ENCODE measurements at regions not wholly inside any gene's neighbourhood (a gene's known extent, or its start where the extent isn't known, plus 50 kb on each side); places are given as distances from the start of the nearest gene placed in this dataset.

GRCh38 chr1:240693036-240693435 is 81.1 kb upstream of the GREM2 start:
- Histone ChIP-seq H3K9ac (ENCODE audit: insufficient read depth in 1 of 2, low read depth in 2 of 2, low read length in 2 of 2) (no peak overlapping the region), H3K9me3 (replicated peaks; ENCODE audit: control insufficient read depth, insufficient read depth, low read depth, low read length) (no peaks in the 10 kb centered on the region; the same call in 1 of the 2 replicates), H4K20me1 (replicated peaks; ENCODE audit: control insufficient read depth, insufficient read depth, low read length) (no peaks in the 10 kb centered on the region), H3K27me3 (ENCODE audit: control insufficient read depth in 2 of 2, insufficient read depth in 2 of 2, low read length in 2 of 2) (no peaks in the 10 kb centered on the region; a peak in 1 of 5 replicates), H3K27ac (ENCODE audit: extremely low read depth, low read depth, low read length) (no peak overlapping the region), H3K4me3 (no peak overlapping the region), H3K9me1 (ENCODE audit: control insufficient read depth, insufficient read depth, low read length) (no peaks in the 10 kb centered on the region), H3K4me2 (ENCODE audit: insufficient read depth, low read length) (no peak overlapping the region), H3K4me1 (replicated peaks in 1 of 2; ENCODE audit: control insufficient read depth in 2 of 2, insufficient read depth in 2 of 2, low read length in 2 of 2) (no peaks in the 10 kb centered on the region), H3K79me2 (ENCODE audit: control insufficient read depth, insufficient read depth, low read length) (no peaks in the 10 kb centered on the region), H2AFZ (ENCODE audit: low read depth, low read length) (no peak overlapping the region), H3K36me3 (ENCODE audit: control insufficient read depth, insufficient read depth, low read length) (no peaks in the 10 kb centered on the region)
- CTCF ChIA-PET (ENCODE audit: low intra/inter-chr PET ratio): no interaction called here
- TF ChIP-seq ESRRA (IDR thresholded peaks at IDR 0.05; ENCODE audit: borderline replicate concordance, low read depth) (no peak), ZNF436 (CRISPR knock-in tag; IDR thresholded peaks at IDR 0.05) (no peak), NCOA1 (IDR thresholded peaks at IDR 0.05; ENCODE audit: low read depth) (no peak), CBX2 (IDR thresholded peaks at IDR 0.05; ENCODE audit: insufficient read depth, low read length, poor library complexity, severe bottlenecking) (no peak), ZNF121 (CRISPR knock-in tag; conservative IDR thresholded peaks at IDR 0.05) (no peak), PHF21A (IDR thresholded peaks at IDR 0.05; ENCODE audit: borderline replicate concordance, low read depth) (no peak), ZNF778 (CRISPR knock-in tag; IDR thresholded peaks at IDR 0.05) (no peak), CXXC5 (CRISPR knock-in tag; IDR thresholded peaks at IDR 0.05) (no peak), MECOM (CRISPR knock-in tag; IDR thresholded peaks at IDR 0.05) (no peak), STAT6 (CRISPR knock-in tag; IDR thresholded peaks at IDR 0.05) (no peak), DDX20 (tag; IDR thresholded peaks at IDR 0.05; ENCODE audit: low read depth) (no peak), ZBTB26 (CRISPR knock-in tag; IDR thresholded peaks at IDR 0.05) (no peak), HNRNPH1 (optimal IDR thresholded peaks at IDR 0.05; ENCODE audit: low read depth, low read length) (no peak), TEAD1 (CRISPR knock-in tag; IDR thresholded peaks at IDR 0.05) (no peak), WHSC1 (IDR thresholded peaks at IDR 0.05; ENCODE audit: low read length) (no peak), MLLT1 (IDR thresholded peaks at IDR 0.05) (no peak), ZNF445 (CRISPR knock-in tag; IDR thresholded peaks at IDR 0.05; ENCODE audit: low read depth) (no peak), KAT7 (CRISPR knock-in tag; IDR thresholded peaks at IDR 0.05; ENCODE audit: borderline replicate concordance) (no peak)
- intact Hi-C loops (cut with micrococcal nuclease) (loop anchor here (5.0 kb wide), 1 partner anchor 501 kb away; no protein-coding TSS in a partner anchor), in situ Hi-C loops (cut with MboI) (no loop called here)
- FAIRE-seq: no peak
- POLR2A ChIA-PET: no interaction called here
- ATAC-seq: no peak
- no peak for DNase-seq (ENCODE audit: extremely low read depth in 1 of 4, low spot score in 3 of 4)
- BruUV-seq (replicated peaks): no TSS peak

All from K562 (cell line).